Keratinocyte (primary cell): ENCODE measurements at regions not wholly inside any gene's neighbourhood (a gene's known extent, or its start where the extent isn't known, plus 50 kb on each side); places are given as distances from the start of the nearest gene placed in this dataset.

ENCODE experiments used
- DNase-seq: peaks from one replicate; pipeline ENCODE4 v3.0.0-alpha.2; 2011; ENCODE audit warnings: low read depth, missing footprints, low spot score
- FAIRE-seq: peaks from 2 replicates; lab custom pipeline; 2011; peaks lifted over from hg19 to GRCh38; lab: Jason Lieb, UNC
- H2AFZ ChIP-seq: 2 replicates; pipeline ENCODE4 v1.6.0; 2012; ENCODE audit warnings: low read length, control low read depth, inconsistent platforms; ENCODE audit not compliant: control insufficient read depth
- H3K27ac ChIP-seq: 2 replicates; pipeline ENCODE4 v1.5.1; 2011; ENCODE audit warnings: low read length; ENCODE audit not compliant: control insufficient read depth, insufficient read depth
- H3K27me3 ChIP-seq: 3 replicates; pipeline ENCODE4 v1.6.0; 2011; ENCODE audit warnings: low read length; ENCODE audit not compliant: control insufficient read depth, insufficient read depth; ENCODE audit errors: extremely low read depth
- H3K36me3 ChIP-seq, 2 experiments: 2 replicates in 1 of 2; 3 replicates in 1 of 2; pipeline ENCODE4 v1.5.1; 2011; ENCODE audit warnings: low read length in 2 of 2, mild to moderate bottlenecking in 1 of 2; ENCODE audit not compliant: control insufficient read depth in 2 of 2, insufficient read depth in 2 of 2; ENCODE audit errors: extremely low read depth in 1 of 2
- H3K4me1 ChIP-seq: 3 replicates; pipeline ENCODE4 v1.5.1; 2011; ENCODE audit warnings: low read length; ENCODE audit not compliant: control insufficient read depth, insufficient read depth; ENCODE audit errors: extremely low read depth
- H3K4me2 ChIP-seq: 3 replicates; pipeline ENCODE4 v1.6.0; 2011; ENCODE audit warnings: low read depth, low read length; ENCODE audit not compliant: control insufficient read depth, insufficient read depth; ENCODE audit errors: extremely low read depth
- H3K4me3 ChIP-seq, 3 experiments: fragments of 200-600 bp in 1 of 3; sonication (generic) in 1 of 3; 2 replicates in 2 of 3; 3 replicates in 1 of 3; pipeline ENCODE4 v1.5.1; 2011 to 2016; ENCODE audit warnings: low read length in 3 of 3, mild to moderate bottlenecking in 3 of 3, control low read depth in 2 of 3, inconsistent platforms in 1 of 3, low read depth in 1 of 3, mixed read lengths in 1 of 3, mixed run types in 1 of 3, moderate library complexity in 1 of 3; ENCODE audit not compliant: control insufficient read depth in 2 of 3, insufficient read depth in 2 of 3; ENCODE audit errors: extremely low read depth in 1 of 3
- H3K79me2 ChIP-seq: 2 replicates; pipeline ENCODE4 v1.6.0; 2012; ENCODE audit warnings: low read length; ENCODE audit not compliant: control insufficient read depth, insufficient read depth
- H3K9ac ChIP-seq: 3 replicates; pipeline ENCODE4 v1.6.0; 2011; ENCODE audit warnings: low read length; ENCODE audit not compliant: control insufficient read depth, insufficient read depth; ENCODE audit errors: extremely low read depth
- H3K9me1 ChIP-seq: 3 replicates; pipeline ENCODE4 v1.6.0; 2011; ENCODE audit warnings: low read length; ENCODE audit not compliant: control insufficient read depth, insufficient read depth; ENCODE audit errors: extremely low read depth
- H3K9me3 ChIP-seq: 2 replicates; pipeline ENCODE4 v1.5.1; 2012; ENCODE audit warnings: low read depth, low read length; ENCODE audit not compliant: control insufficient read depth
- H4K20me1 ChIP-seq: 3 replicates; pipeline ENCODE4 v1.6.0; 2011; ENCODE audit warnings: low read length; ENCODE audit not compliant: control insufficient read depth, insufficient read depth; ENCODE audit errors: extremely low read depth
- CTCF ChIP-seq, 3 experiments: IDR thresholded peaks in 1 of 3; conservative IDR thresholded peaks in 1 of 3; optimal IDR thresholded peaks in 1 of 3; 2 replicates in 2 of 3; 3 replicates in 1 of 3; pipeline versions ENCODE3 to v1.5.1; 2011; ENCODE audit warnings: low read length in 3 of 3, mild to moderate bottlenecking in 3 of 3, moderate library complexity in 2 of 3, control low read depth in 1 of 3, inconsistent platforms in 1 of 3; ENCODE audit not compliant: insufficient read depth in 2 of 3; ENCODE audit errors: extremely low read depth in 1 of 3
- EZH2 ChIP-seq: IDR thresholded peaks from one replicate; pipeline ENCODE4 v1.6.1; 2012; ENCODE audit warnings: inconsistent platforms, mild to moderate bottlenecking, low read length, moderate library complexity
- dilution Hi-C: fragments of 300-500 bp; cut with MboI; formaldehyde crosslinking; loops from one replicate; pipeline ENCODE4 v1.7.0; 2020; ENCODE audit warnings: low sequenced_read_pairs; ENCODE audit not compliant: extremely low pct_ligation_motif_present

DNA sequence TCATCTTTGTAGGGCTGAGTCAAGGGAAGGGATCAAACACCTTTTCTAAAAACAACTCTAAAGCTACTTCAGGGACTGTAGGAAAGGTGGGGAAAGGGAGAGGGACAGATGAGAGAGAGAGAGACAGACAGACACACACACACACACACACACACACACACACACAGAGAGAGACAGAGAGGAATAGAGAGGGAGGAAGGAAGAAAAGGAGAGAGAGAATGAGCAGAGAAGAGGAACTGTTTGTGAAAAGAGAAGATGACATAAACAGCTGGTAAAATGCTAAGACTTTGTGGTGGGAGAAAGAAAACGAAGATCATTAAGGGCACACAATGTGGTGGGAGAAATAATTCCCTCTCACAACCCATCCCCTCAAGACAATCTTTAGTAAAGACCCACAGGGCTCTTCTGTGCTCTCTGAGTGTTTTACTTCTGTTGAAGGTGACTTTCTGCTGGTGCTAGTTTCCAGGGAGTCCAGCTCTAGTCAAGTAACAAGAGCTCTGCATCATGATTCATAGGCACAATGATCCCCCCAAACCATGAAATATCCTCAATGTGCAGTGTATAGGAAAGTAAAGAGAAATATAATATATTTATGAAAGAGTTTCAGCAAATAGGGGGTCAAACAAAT is 77.2 kb upstream of the STK17B start:
- no peak overlapping the region for H3K4me3 ChIP-seq
- H3K27me3 ChIP-seq = no peaks in the 10 kb centered on the region
- H3K9me1 ChIP-seq = no peaks in the 10 kb centered on the region
- no peak overlapping the region for H3K9ac ChIP-seq
- DNase-seq (no peak), FAIRE-seq (no peak)
- H4K20me1 ChIP-seq = no peaks in the 10 kb centered on the region
- H3K36me3 ChIP-seq = no peaks in the 10 kb centered on the region
- no peak overlapping the region for H3K4me2 ChIP-seq
- H3K4me1 ChIP-seq = peaks cover 23% of the 10 kb centered on the region
- H3K27ac ChIP-seq = no peak overlapping the region
- dilution Hi-C loops = no loop called here
- H3K79me2 ChIP-seq = no peaks in the 10 kb centered on the region
- no peak overlapping the region for H2AFZ ChIP-seq
- H3K9me3 ChIP-seq = no peaks in the 10 kb centered on the region
- TF ChIP-seq EZH2 (no peak), CTCF (optimal IDR thresholded peaks at IDR 0.05 in 1 of 3, IDR thresholded peaks at IDR 0.05 in 1 of 3, conservative IDR thresholded peaks at IDR 0.05 in 1 of 3; ENCODE audit: extremely low read depth in 1 of 3, insufficient read depth in 2 of 3, low read length in 3 of 3) (no peak)

GRCh38 chr2:196249171-196249570 is 77.8 kb upstream of the STK17B start:
- no peaks in the 10 kb centered on the region for H3K9me1 ChIP-seq
- no peak for DNase-seq
- no peaks in the 10 kb centered on the region for H3K36me3 ChIP-seq
- no peak for FAIRE-seq
- no peak overlapping the region for H3K27ac ChIP-seq
- H3K79me2 ChIP-seq = no peaks in the 10 kb centered on the region
- no peak overlapping the region for H3K9ac ChIP-seq
- no peak overlapping the region for H3K4me3 ChIP-seq
- no peak overlapping the region for H2AFZ ChIP-seq
- dilution Hi-C loops = no loop called here
- TF ChIP-seq CTCF (optimal IDR thresholded peaks at IDR 0.05 in 1 of 3, IDR thresholded peaks at IDR 0.05 in 1 of 3, conservative IDR thresholded peaks at IDR 0.05 in 1 of 3; ENCODE audit: extremely low read depth in 1 of 3, insufficient read depth in 2 of 3, low read length in 3 of 3) = no peak
- TF ChIP-seq EZH2 = no peak
- no peaks in the 10 kb centered on the region for H4K20me1 ChIP-seq
- no peaks in the 10 kb centered on the region for H3K27me3 ChIP-seq
- no peaks in the 10 kb centered on the region for H3K9me3 ChIP-seq
- H3K4me1 ChIP-seq = peaks cover 23% of the 10 kb centered on the region
- no peak overlapping the region for H3K4me2 ChIP-seq
